GM18867 (cell line): ENCODE measurements at regions not wholly inside any gene's neighbourhood (a gene's known extent, or its start where the extent isn't known, plus 50 kb on each side); places are given as distances from the start of the nearest gene placed in this dataset.

Experiments
- ATAC-seq: cut with Tn5 transposase; IDR thresholded peaks from one replicate; pipeline ENCODE4 v1.9.1; 2021; ENCODE audit warnings: mild to moderate bottlenecking, moderate library complexity; ENCODE audit not compliant: unreplicated experiment

DNA sequence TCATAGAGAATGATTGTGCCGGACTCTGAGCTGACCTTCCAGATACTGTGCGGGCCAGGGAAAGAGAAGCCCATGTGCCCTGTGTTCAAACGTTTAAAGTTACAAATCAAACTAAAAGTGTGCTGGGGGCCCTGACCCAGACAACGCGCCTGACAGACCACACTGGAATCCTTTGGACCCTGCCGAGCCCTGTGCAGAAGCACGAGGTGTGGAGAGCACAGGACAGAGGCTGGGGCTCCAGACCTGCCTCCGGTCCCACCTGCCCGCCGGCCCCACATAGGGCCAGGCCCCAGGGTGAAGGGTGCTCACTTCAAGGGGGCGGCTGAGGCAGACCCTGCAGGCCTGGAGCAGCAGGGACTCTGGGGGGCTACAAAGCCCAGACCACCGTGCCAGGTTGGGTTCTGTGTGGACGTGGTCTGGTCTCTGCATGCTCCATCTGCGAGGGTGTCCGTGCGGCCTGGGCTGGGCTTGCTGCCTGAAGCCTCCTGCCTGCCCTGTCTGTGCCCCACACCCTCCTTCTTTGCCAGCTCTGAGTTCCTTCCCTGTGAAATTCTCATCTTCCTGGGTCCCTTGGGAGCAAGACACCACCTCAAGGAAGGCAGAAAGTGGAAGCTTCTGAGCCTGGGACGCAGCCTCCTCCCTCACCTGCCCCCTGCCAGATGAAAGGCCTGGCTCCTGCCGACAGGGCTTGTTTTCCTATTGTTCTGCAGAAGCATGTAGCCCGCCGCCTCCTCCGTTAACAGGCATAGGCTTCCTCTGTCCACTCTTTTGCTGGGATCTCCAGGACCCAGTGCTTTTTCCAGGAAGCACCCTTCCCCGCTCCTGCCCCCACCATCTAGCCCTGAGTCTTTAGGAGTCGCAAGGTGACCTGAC, 186.2 kb downstream of the ERMARD start:
- ATAC-seq: no peak

DNA sequence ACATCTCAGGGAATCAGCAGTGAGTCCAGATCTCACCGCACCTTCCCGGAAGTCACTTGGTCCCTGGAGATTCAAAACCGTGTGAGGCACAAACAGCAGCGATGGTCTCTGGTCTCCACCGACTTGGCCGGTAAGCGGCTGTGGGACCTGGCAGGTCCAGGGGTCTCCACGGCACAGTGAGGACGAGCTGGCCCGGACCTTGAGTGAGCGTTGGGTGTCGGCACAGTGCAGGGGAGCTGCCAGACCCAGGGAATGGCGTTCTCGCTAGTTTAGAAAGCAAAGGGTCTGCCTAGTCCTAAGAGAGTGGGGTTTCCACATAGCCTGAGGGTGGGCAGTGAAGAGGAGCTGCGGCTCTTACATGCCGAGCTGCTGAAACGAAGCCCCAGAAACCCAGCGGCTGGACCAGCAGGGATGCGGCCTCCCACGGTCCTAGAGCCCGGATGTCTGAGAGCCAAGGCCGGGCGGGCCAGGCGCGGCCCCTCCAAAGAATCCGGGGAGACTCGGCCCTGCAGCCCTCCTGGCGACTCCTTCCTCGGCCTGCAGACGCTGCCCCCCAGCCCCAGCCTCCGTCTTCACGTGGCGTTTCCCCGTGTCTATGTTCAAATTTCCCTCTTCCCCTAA, 185.0 kb downstream of the ERMARD start:
- ATAC-seq: no peak

DNA sequence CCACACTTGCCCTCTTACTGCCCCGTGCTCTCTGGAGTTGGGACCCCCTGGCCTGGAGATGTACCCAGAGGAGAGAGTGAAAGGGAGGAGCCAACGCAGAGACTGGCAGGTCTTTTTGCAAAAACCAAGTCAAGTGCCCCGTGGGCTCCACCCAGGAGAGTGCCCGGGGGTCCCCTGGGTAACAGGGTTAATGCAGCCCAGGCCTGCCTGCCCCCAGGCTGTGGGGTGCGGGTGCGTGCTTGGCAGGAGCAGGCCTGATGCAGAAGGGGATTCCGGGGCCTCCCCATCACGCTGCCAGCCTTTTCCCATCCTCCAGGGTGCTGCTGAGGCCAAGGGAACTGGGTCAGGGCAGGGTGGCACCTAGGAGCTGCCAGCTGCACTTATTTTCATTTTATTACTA, 184.4 kb downstream of the ERMARD start:
- ATAC-seq: no peak

DNA sequence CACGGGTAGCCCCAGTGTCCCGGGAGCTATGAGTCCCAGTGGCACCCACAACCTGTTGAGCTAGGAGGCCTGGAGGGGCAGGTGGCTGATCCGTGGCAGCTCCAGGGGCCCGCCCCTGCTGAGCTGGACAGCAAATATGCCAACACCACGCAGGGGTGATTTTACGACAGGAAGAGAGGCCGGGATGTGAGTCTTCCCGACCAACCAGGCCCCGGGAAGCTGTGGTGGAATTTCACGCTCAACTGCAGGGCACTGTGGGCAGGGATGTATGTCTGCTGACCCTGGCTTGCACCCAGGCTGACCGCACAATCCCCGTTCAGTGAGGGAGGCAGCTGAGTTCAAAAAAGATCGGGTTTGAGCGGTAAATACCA, 183.9 kb downstream of the ERMARD start:
- ATAC-seq: no peak

DNA sequence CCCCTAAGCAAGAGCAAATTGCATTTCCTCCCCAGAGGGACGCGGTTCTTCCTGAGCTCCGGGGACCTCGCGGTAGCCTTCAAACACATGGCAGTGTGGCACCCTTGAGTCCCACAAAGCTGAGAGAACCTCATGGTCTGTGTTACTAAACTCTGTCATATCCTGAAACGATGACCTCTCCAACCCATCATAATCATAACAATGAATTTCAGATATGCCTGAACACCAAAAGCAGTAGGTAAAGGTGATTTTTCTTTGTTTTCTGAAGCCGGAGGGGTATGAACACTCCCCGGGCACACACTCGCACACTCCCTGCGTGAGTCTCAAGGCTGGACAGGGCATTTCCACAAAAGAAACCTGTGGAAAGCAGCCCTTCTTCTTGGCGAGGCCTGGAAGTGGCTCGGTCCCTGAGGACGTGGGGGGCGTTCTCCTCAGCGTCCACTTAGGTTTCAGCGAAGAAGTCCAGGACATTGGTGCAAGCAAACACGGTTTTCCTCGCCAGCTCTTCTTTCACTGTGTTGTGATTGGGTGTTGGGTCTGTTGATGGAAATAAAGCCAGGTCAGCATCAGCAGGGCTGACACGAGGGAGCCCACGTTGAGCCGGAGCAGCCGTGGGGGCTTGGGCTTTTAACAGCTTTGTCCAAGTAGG, 183.4 kb downstream of the ERMARD start:
- no peak for ATAC-seq

DNA sequence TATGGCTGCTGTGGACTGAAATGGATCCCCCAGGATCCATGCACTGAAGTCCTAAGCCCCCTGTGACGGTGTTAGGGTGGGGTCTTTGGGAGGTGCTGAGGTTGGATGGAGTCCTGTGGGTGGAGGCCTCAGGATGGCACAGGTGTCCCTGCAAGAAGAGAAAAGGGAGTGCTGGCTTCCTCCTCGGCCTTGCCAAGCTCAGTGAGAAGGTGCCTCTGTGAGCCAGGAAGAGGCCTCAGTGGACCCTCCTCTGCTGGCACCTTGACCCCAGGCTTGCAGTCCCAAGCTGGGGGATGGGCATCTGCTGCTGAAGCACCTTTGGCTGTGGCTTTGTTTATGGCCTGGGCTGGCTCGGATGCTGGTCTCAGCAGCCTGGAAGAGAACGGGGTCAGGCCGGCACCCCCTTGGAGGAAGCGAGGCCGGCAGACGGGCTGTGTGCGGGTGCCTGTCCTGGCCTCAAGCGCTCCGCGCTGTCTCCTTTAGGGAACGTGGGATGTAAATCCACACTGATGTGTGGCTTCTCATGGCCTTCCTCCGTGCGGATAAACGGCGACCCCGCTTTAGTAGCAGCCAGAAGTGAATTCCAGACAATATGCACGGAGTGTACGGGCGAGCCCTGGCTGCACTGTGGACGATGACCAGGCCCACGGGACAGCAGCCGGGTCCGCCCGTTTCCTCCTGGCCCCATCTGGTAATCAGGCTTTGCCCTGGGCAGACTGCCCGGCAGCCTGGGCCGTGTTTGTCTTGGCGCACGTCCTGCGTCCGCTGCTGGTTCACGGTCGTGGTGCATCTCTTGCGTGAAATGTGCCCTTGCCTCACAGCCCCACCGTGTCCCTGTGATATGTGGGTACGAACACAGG, 182.6 kb downstream of the ERMARD start:
- ATAC-seq: no peak

DNA sequence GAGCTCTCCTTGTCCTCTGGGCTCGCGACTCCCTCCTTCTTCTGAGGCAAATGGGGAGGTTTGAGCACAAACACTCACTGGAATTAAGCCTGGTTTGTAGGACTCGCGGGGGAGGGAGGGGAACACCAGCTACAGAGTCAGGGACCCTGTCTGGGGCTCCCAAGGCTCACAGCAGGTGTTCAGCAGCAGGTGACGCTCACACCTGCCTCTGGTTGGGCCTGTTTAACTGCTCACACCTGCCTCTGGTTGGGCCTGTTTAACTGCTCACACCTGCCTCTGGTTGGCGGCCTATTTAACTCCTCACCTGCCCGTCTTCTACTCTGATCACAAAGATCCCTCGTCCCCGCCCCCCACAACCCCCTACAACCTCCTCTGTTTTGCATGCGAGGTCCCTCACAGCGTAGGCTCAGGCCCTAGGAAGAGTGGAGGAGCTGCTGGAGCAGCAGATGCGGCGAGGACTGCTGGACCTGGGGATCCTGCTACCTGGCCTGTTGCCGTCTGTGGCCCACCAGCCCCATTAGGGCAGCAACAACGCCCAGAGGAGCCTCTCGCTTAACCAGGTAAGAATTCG, 181.9 kb downstream of the ERMARD start:
- no peak for ATAC-seq

DNA sequence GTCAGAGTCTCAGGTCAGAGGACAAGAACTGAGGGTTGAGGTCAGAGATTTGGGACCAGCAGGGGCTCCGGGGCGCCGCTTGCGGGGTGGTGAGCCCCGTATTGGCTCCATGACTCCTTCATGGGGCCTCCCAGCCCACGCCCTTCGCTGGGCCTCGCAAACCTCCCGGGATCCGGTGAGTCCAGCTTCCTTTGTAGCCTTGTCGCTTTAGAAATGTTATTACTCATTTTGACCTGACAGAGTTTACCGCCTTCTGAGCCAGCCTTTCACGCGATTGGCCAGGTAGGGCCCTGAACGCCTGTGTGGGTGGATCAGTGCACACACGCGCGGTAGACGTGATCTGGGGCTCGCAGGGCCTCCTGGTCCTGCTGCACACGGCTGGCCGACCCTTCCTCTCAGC, 181.1 kb downstream of the ERMARD start:
- no peak for ATAC-seq

DNA sequence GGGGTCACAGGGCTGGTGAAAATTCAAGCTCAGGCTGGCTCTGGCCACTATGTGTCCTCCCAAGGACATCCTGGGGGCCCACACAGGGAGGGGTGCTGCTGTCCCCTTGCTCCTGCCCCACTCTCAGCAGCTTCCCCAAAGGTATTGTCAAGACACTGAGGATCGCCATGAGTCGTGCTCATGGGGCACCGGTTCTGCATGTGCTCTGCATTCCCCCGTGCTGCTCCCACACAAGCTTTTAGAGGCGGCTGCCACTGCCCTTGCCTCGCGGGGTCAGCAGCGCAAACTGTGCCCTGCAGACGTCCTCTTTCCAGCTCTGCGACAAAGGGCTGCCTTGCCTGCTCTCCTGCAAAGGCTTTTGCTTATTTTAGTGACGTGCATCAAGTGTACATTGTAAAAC, 179.8 kb downstream of the ERMARD start:
- ATAC-seq: no peak

DNA sequence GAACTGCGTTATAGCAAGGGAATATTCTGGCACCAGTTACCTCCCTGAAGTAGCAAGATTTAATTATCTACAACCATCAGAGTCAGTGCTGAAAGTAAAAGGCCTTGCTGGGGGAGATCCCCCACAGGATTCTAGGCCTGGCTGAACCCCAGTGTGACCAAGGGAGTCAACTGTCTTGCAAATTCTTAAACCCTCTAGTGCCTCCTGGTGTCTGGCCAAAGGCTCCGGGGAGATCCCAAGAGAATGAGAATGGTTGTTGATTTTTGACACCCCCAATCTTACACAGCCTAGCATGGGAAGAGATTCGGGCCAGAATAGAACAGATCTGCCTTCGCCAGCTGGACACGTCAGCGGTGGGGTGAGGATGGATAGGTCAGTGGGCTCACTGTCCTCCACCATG, 179.4 kb downstream of the ERMARD start:
- ATAC-seq: no peak

DNA sequence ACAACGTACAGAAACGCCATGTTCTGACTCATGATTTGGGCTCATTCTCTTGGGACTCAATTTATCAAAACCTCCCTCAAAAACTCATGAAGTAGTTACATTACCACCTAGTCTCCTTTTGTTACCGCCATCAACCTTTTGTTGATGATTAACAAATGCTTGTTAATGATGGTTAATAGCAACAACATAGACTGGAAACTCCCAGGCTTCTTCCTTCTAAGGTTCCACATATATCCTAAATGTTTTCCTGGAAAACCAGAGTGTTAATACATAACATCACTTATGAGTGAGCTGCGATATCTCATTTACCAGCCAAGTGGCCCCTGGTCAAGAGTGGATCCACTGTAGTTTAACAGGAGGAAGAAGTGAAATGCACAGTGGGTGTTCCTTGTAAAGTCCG, 176.3 kb downstream of the ERMARD start:
- ATAC-seq: no peak

DNA sequence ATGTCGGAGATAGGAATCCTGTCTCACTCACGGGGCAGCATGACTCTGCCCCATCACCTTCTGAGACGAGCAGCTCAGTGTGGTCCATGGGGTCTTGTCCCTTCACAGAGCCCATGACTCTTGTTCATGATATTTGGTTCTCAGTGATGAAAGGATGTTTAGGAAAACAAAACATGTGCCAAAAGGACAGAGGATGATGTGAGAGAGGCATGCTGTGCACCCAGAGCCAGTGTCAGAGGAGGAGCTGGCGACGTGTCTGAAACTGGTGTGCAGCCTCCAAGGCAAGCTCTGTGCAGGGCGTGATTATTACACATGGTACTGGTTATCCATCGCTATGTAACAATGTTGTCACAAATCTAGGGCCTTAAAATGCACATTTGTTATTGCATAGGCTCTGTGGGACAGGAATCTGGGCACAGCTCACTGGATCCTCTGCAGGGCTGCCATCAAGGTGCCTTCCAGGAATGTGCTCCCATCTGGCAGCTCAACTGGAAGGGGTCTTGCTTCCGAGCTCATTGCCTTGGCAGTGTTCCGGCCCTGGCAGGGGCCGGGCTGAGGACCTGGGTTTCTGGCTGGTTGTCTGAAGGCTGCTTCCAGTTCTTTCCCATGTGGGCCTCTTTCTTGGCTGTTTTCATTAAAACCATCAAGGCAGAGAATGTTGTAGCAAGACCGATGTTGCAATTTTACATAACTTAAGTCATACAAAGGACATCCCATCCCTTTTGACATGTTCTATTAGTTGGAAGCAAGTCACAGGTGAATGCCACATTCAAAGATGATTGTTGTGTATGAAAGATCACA, 175.4 kb downstream of the ERMARD start:
- no peak for ATAC-seq

DNA sequence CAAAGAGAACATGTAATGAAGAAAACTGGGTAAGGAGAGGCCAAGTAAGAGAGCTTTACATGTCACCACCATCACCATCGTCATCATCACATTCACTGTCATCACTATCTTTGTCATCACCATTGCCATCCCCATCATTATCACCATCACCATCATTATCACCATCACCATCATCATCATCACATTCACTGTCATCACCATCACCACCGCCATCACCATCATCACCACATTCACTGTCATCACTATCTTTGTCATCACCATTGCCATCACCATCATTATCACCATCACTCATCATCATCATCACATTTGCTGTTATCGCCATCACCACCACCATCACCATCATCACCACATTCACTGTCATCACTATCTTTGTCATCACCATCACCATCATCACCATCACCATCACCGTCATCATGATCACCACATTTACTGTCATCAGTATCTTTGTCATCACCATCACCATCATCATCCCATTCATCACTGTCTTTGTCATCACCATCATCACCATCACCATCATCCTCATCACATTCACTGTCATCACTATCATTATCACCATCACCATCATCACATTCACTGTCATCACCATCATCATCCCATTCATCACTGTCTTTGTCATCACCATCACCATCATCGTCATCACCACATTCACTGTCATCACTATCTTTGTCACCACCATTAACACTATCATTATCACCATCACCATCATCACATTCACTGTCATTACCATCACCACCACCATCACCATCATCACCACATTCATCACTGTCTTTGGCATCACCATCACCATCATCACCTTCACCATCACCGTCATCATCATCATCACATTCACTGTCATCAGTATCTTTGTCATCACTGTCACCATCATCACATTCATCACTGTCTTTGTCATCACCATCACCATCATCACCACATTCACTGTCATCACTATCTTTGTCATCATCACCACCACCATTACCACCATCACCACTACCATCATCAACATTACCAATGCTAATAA, 172.3 kb downstream of the ERMARD start:
- ATAC-seq: no peak

DNA sequence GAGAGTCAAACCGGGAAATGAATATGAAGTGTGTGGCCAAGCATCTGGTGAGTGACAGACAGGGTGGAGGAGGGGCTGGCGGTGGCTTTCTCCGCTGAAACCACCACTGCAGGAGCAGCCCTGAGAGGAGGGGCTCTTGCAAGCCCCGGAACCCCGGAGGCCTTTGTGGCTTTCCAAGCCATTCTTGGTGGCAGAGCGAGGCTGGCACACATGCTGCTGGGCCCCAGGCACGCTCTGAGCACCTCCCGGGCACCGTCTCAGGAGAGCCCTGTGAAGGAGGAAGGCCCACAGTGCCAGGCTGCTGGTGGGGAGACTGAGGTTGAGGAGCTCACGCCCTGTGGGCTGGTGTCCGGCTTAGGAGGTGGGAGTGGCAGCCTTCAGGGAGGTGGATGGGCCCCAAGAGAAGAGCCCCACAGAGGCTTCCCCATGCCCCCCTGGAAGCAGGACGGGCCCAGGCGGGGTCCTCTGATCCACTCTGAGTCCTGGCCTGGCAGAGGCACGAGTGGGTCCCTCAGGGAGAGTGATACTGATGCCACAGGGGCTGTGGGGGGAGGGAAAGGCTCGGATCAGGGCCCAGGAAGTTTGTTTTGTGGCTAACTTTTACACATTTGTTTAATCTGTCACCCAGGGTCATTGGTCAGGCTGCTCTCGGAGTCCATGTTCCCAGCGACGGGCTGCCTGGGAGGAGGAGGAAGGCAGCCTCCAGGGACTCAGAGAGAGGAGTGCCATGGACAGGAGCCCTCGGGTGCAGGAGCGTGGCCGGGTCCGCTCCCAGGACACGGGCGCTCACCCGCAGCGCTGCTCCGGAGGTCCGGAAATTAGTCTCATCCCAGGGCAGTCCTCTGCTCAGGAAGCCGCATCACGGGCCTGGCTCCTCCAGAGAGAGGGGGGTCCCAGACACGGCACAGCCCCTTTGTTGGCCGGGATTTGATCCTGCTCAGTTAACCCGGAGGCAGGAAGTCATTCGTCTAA, 170.7 kb downstream of the ERMARD start:
- no peak for ATAC-seq

DNA sequence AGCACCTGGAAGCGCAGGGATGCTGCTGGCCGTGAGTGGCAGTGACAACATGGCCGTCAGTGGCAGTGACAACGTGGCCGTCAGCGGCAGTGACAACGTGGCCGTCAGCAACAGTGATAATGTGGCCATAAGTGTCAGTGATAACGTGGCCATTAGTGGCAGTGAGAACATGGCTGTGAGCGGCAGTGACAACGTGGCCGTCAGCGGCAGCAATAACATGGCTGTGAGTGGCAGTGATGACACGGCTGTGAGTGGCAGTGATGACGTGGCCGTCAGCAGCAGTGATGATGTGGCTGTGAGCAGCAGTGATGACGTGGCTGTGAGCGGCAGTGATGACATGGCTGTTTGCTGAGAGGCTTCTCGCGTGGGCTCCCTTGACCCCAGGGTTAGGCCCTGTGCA, 169.8 kb downstream of the ERMARD start:
- ATAC-seq: no peak

DNA sequence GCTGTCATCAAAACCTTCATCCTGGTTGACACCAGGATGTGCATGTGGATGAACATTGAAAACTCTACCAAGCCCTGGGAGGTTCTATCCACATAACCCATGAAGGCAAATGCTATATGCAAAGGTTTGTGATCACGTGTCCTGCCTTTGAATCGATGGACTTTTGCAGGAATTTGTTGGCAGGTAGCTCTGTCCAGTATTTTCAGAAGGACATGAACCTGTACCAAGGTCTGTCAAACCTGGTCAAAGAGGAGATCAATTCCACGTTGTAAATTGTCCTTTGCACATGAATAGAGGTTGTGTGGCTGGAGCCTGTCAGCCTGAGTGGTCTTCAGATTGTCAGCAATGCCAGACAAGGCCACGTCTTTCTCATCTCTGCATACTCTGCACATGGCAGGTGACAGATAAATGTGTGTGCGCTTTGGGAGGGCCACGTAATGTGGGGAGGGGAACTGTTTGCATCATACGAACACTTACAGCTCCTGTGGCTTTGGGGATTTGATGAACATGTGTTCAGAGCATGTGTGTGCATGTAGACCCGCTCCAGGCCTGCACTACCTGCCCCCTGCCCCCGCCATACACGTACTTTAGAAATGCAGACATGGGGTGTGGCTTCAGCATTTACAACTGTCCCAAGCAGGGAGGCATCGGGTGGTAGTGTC, 169.1 kb downstream of the ERMARD start:
- no peak for ATAC-seq

DNA sequence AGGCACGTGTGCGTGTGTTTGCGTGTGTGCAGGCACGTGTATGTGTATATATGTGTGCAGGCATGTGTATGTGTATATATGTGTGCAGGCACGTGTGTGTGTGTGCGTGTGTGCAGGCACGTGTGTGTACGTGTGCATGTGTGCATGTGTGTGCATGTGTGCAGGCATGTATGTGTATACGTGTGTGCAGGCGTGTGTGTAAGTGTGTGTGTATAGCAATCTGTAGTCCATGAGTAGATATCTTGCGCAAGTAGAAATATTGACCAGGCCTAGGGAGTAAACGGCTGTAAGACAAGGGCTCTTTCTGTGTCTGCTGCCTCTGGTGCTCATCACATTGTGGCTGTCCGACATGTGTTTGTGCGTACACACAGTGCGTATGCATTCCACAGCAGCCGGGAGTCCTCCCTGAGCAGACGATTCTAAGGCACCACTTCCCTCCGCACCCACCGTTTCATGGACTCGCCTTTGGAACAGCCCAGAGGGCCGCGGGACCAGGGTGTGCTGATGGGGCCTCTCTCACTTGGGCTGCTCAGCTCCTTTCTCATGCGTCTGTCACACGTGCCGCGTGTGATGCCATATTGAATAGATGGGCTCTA, 167.6 kb downstream of the ERMARD start:
- no peak for ATAC-seq
